MM.1S (cell line): ENCODE measurements at regions not wholly inside any gene's neighbourhood (a gene's known extent, or its start where the extent isn't known, plus 50 kb on each side); places are given as distances from the start of the nearest gene placed in this dataset.

Experiments used
- CTCF ChIP-seq: fragments of 300-600 bp; sonication (generic); IDR thresholded peaks from 2 replicates; pipeline ENCODE4 v1.5.1; 2016; ENCODE audit warnings: antibody characterized with exemption, low read length, mixed read lengths
- EZH2 ChIP-seq: fragments of 300-600 bp; sonication (generic); optimal IDR thresholded peaks from 2 replicates; pipeline ENCODE3; 2017; ENCODE audit warnings: low read depth, mild to moderate bottlenecking, antibody characterized with exemption, low read length, mixed read lengths
- EZH2phosphoT487 ChIP-seq: fragments of 300-600 bp; sonication (generic); IDR thresholded peaks from 2 replicates; pipeline ENCODE4 v1.6.1; 2018; ENCODE audit warnings: antibody characterized with exemption, low read length

- no peak for TF ChIP-seq CTCF
- no peak for TF ChIP-seq EZH2phosphoT487
- TF ChIP-seq EZH2: no peak
Measured at GRCh38 chr5:30357371-30357770, 836.1 kb upstream of the CDH6 start.
